GM21619 (cell line): ENCODE measurements at regions not wholly inside any gene's neighbourhood (a gene's known extent, or its start where the extent isn't known, plus 50 kb on each side); places are given as distances from the start of the nearest gene placed in this dataset.
"Not testable (repeated sequence)": the region's sequence is repeated elsewhere in the genome, so short reads cannot be mapped to it uniquely, and the experiment has no call there.

Experiments used
- ATAC-seq: cut with Tn5 transposase; IDR thresholded peaks from one replicate; pipeline ENCODE4 v1.9.1; 2021; ENCODE audit not compliant: unreplicated experiment

GRCh38 chr7:68410693-68411092 lies 1187.6 kb upstream of the AUTS2 start:
- not testable (repeated sequence) for ATAC-seq

- no peak for ATAC-seq
Observed at GRCh38 chr7:68411742-68412141, 1186.5 kb upstream of the AUTS2 start.

GRCh38 chr7:68414631-68415425 lies 1183.4 kb upstream of the AUTS2 start:
- no peak for ATAC-seq

GRCh38 chr7:68417002-68417401 lies 1181.3 kb upstream of the AUTS2 start:
- ATAC-seq: no peak

- no peak for ATAC-seq
Observed at GRCh38 chr7:68417659-68418058, 1180.6 kb upstream of the AUTS2 start.

- ATAC-seq: no peak
Observed at GRCh38 chr7:68420342-68421192, 1177.7 kb upstream of the AUTS2 start.

- ATAC-seq: no peak
Observed at GRCh38 chr7:68421712-68422111, 1176.6 kb upstream of the AUTS2 start.

GRCh38 chr7:68422281-68422680 lies 1176.0 kb upstream of the AUTS2 start:
- ATAC-seq: no peak

GRCh38 chr7:68423356-68423755 lies 1174.9 kb upstream of the AUTS2 start:
- ATAC-seq: no peak

- ATAC-seq: no peak
Observed at GRCh38 chr7:68424658-68425297, 1173.5 kb upstream of the AUTS2 start.

GRCh38 chr7:68425377-68425776 lies 1172.9 kb upstream of the AUTS2 start:
- no peak for ATAC-seq

GRCh38 chr7:68429411-68430117 lies 1168.7 kb upstream of the AUTS2 start:
- no peak for ATAC-seq

- no peak for ATAC-seq
Observed at GRCh38 chr7:68432585-68432984, 1165.7 kb upstream of the AUTS2 start.

GRCh38 chr7:68433462-68434070 lies 1164.7 kb upstream of the AUTS2 start:
- ATAC-seq: no peak

GRCh38 chr7:68434857-68435256 lies 1163.4 kb upstream of the AUTS2 start:
- no peak for ATAC-seq

- no peak for ATAC-seq
Observed at GRCh38 chr7:68438016-68438415, 1160.3 kb upstream of the AUTS2 start.

GRCh38 chr7:68438811-68439210 lies 1159.5 kb upstream of the AUTS2 start:
- no peak for ATAC-seq

- ATAC-seq: no peak
Observed at GRCh38 chr7:68439897-68440296, 1158.4 kb upstream of the AUTS2 start.

GRCh38 chr7:68440866-68441265 lies 1157.4 kb upstream of the AUTS2 start:
- ATAC-seq: no peak

- ATAC-seq: no peak
Observed at GRCh38 chr7:68441645-68442044, 1156.6 kb upstream of the AUTS2 start.
